ENCODE measurements at regions not wholly inside any gene's neighbourhood (a gene's known extent, or its start where the extent isn't known, plus 50 kb on each side); places are given as distances from the start of the nearest gene placed in this dataset.

DNA sequence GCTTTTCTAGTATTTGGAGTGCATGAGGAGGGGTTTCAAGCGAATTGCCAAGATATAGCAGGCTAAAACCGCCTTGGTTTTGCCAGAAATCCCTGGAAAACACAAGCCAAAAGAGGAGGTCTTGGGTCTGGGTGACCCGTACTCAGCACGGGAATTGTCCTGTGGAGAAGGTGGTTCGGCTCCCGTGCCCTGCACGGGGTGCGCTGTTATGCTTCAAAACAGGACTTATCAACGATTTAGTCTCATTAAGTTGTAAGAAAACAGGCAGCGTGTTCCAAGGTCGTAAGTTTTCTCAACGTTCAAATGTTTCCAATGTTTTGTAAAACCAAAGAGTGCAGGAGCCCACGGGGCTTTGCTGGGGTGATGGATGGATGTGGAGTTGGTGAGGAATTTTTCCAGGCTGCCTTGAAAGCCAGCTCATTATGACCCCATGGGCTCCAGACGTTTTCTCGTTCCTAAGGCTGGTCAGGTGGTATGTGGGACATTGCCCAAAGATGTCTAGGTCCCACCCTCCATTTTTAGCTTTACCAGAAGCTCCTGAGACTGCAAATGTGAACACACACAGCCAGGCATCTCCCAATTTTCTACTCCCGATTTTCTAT is 75.4 kb upstream of the CLDN14 start:
- no peak for DNase-seq

GRCh38 chr21:36557316-36557715 is 77.4 kb upstream of the CLDN14 start:
- no peak for DNase-seq

DNA sequence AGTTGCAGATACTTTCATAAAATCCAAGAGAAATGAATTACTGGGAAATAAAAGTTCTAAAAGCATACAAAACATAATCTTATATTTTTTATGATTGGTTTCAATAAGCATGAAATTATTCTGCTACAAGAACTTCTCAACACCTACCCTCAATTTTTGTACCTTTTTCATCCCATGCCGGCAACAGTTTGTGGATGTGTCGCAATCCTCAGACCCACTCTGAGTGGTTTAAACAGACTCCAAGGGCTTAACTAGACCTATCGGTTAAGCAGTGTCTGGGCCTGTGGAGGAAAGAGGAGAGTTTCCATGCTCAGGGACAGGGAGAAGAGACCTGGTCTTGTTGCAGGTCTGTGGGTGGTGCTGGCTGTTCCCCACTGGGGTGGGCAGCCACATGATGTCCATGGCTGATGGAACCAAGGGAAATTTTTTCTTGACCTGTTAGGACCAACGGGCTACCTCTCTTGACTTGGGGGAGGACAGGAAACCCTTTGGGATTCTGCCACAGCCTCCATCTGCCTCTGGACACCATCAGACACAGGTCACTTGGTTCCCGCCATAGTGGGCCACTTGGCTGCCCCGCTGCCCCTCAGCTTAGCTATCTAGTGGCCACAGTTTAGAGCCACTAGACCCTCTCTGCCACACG is 81.1 kb upstream of the CLDN14 start:
- no peak for DNase-seq

GRCh38 chr21:36563341-36563926 is 83.5 kb upstream of the CLDN14 start:
- DNase-seq = no peak

DNA sequence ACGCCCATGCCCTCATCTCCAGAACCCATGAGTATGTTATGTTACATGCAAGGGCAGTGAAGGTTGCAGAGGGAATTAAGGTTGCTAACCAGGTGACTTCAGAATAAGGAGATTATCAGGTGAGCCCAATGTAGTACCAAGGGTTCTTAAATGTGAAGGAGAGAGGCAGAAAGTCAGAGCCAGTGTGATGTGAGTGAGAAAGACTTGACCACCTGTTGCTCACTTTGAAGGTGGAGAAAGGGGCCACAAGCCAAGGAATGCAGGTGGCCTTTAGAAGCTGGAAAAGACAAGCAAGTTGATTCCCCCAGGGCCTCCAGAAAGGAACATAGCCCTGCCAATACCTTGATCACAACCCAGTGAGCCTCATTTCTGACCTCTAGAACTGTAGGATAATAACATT is 84.7 kb upstream of the CLDN14 start:
- no peak for DNase-seq

DNA sequence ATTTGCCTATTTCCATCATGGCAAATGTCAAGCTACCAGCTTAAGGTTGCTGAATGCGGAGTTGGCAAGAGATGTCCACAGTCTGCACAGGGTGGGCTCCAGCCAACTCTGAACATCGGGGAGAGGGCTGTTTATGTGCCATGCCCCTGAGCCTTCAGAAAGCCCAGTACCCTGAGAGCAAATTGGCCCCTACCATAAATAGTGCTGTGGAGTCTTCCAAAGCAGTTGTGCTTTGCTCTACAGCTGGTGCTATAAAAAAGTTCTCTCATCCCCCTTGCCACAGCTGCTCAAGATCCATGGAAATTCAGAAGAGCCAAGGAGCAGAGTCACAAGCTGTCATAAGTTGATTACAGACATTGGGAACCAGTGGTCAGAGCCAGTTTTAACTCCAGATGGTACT is 85.6 kb upstream of the CLDN14 start:
- no peak for DNase-seq

DNA sequence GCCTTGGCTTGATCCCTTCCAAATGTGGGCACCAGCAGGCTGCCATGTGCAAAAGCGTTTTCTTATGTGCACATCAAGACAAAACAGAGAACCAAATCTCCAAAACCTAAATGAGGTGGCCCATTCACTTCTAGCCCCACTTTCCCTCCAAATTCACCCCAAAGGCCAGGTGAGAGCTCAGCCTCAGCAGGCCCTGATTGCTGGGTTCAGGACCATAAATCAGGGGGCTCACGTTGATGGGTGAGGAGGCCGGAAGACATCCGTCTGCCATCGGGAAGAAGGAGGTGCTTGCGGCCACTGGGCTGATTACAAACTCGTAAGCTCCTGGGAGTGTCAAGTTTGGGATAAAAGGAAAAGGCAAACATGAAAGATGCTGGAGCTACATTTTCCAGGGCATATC is 86.7 kb upstream of the CLDN14 start:
- no peak for DNase-seq

DNA sequence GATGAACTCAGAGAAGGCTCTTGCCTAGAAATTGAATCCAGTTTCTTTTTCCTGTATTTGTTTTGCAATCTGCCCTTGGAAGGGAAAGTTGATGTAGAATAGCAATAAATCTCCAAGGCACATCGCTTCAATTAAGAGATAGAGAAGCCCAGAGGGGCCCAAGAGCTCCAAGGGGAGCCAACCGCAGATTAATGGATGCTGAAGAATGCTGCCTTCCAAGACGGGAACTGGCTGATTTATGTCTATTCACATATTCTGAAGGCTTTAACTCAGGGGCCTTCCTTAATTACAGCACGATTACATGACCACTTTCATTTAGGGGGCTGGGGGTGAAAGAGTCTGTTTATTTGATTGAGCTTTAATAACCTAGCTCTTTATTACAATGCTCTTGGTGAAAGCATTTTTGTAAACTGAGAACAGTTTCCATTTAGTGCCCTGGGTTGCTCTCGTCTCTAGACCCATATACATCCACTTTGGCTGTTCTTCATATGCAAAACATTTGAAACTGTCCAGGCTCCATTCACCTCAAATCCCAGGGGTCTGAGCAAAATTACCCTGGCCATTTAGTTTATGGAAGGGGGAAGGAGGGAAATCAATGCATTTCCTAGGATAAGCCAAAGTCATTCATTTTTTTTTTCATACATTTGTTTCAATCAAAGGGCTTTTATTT is 87.4 kb upstream of the CLDN14 start:
- DNase-seq = no peak

DNA sequence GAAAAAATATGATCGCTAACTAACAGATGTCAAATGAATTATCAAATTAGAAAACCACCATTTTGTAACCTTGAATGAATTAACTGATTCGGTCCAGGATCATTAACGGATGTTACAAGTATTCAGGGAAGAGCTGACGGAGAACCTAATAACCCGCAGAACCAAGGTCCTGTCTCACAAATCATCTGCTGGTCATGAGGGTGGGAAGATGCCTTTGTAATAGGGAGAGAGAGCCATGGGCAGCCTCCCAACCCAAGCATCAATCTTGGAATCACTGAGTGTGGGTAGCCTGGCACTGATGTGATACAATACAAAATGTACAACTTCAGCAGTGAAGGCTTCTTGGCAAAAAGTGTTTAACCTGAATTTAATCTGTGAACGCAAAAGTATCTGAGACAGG is 89.6 kb upstream of the CLDN14 start:
- DNase-seq = no peak

DNA sequence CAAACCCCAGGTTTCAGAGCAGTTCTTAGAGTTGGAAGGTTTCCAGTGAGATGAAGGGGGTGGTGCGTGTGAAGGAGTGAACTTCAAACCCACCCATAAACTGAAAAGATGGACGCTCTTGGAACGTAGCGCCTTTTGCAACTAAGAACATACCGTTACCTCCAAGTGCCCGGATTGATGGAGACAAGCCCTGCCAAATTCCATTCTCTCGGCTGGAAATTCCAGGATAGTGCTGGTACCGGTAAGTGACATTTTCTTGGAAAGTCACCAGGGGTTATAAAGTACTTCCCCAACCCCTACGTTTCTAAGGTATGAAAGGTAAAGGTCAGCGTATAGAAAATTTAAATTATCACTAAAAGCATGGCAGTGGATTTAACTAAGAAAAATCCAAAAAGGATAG is 91.6 kb upstream of the CLDN14 start:
- no peak for DNase-seq

GRCh38 chr21:36572039-36572438 is 92.1 kb upstream of the CLDN14 start:
- DNase-seq = no peak

DNA sequence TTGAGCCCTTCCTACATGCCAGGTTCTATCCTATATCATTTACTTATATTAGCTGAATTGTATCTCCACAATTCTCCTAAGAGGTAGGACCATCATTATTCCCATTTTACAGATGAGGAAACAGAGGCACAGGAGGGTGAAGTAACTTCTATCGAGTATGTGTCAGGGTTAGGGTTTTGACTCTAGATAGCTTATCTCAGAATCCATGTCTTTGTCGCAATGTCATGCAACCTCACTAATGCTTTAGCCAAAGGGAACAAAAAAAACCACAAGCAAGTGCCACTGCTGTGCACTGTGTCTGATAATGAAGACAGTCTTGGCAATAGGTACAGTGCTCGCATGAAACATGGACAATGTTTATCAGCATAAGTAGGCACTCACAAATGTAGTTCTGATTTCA is 95.4 kb upstream of the CLDN14 start:
- no peak for DNase-seq

DNA sequence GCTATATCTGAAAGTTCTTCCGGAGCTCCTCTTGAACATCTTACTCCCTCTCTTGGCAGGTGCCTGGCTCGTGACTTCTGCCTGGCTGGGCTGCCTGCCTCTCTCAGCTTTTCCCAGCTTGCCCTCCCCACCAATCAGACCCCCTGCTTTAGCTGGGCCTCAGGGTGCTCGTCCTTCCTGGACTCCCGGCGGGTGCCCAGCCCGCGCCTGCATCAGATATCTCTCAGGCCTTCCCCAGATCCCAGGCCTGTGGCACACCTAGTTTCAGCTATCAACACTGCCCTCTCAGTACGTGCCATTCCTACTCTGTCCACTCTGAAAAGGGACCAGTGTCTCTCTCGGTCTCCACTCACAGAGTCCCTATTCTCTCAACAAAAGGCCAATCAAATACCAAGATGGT is 96.5 kb upstream of the CLDN14 start:
- DNase-seq = no peak

DNA sequence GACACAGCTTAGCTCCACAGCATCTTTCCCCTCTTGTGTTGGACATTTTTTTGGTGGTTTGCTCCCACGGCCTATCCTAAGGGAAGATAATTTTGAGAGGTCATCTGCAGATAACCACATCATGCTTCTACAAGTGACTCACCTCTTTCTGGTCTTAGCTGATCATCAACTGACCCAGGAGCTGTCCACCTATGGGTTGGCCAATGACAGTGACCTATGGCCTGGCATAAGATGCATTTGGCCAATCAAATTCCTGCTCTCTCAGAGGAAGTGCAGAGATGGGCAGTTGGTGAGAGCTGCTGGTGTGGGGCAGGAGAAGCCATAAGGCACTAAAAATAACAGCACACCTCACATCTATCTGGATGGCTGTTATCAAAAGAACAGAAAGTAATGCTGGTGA is 100.0 kb upstream of the CLDN14 start:
- no peak for DNase-seq

- no peak for DNase-seq
Observed at GRCh38 chr21:36582271-36582670, 102.3 kb upstream of the CLDN14 start.

GRCh38 chr21:36583591-36583990 is 103.7 kb upstream of the CLDN14 start:
- DNase-seq = no peak

- DNase-seq = no peak
Observed at GRCh38 chr21:36584980-36585940, 105.3 kb upstream of the CLDN14 start.

- DNase-seq = no peak
Observed at GRCh38 chr21:36587388-36587787, 107.5 kb upstream of the CLDN14 start.

GRCh38 chr21:36589352-36589971 is 109.5 kb upstream of the SIM2 start:
- no peak for DNase-seq

DNA sequence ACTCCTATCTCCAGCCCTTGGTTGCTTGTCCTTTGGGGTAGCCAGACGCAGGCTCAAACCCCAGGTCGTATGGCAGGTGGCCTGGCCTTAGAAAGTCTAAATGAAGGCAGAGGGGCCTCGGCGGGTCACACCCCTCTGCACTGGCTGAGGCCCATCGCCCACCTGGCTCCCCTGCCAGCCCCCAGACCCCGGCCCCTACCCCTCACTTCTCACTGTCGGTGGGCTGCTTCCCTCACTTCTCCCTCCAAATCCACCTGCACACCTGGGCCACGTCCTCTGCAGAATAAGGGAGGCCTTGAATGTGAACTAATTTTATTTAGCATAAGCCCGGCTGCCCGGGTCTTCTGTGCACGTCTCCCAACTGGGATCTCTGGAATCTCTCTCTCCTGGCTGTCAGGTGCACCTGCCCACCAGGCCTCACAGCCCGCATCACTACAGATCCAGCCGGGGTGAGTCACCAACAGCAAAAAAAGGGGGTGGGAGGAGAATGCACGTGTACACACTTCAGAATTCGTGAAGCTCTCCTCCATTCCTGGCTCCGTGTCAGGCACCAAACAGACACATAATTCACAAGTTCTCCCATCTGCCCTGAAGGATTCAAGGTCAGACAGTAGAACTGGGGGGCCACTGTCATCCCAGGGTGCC is 107.5 kb upstream of the SIM2 start:
- DNase-seq = no peak

DNA sequence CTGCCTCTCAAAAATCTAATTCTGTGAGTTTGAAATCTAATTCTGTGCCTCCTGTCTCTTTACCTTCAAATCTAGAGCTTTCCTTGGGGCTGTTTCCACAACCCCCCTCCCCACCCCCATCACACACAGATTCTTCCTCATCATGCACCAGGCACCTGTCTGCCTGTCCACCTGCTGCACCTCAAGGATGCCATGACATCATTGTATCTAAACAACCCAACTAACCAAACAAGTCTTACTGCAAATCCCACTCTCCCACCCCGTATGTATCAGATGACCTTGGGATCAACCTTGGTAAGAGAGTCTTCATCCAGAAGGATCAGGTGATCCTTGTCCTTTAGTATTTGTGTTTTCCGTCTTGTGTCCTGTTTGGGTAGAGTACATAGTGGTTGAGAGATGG is 102.7 kb upstream of the SIM2 start:
- DNase-seq = no peak

DNA sequence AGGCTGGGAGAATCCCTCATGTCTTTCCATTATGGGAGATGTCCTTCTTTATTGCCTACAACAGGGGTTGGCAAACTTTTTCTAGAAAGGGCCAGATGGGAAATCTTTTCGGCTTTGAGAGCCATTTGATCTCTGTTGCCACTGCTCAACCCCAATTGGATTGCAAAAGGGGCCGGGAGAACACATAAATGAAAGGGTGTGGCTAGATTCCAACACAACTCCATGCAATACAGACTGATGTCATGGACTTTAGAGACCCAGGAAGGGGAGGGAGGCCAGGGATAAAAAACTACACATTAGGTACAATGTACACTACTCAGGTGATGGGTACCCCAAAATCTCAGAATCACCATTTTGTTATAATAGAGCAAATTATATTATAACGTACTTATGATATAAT is 97.6 kb upstream of the SIM2 start:
- DNase-seq = no peak
